ENCODE measurements at regions not wholly inside any gene's neighbourhood (a gene's known extent, or its start where the extent isn't known, plus 50 kb on each side); places are given as distances from the start of the nearest gene placed in this dataset.

GRCh38 chr2:116802671-116803070 is 1011.8 kb upstream of the DDX18 start:
- TF ChIP-seq CTCF (conservative IDR thresholded peaks at IDR 0.05 in 1 of 2, IDR thresholded peaks at IDR 0.05 in 1 of 2; ENCODE audit: low read depth in 1 of 2, low read length in 2 of 2), result no peak
- TF ChIP-seq EZH2 (IDR thresholded peaks at IDR 0.05; ENCODE audit: low read length, missing control alignments), result no peak

All from fibroblast of lung (primary cell).